GM12873 (cell line): ENCODE measurements at regions not wholly inside any gene's neighbourhood (a gene's known extent, or its start where the extent isn't known, plus 50 kb on each side); places are given as distances from the start of the nearest gene placed in this dataset.

Experiments
- TF ChIP-seq, protein P1 (sequence below): IDR thresholded peaks from 2 replicates; pipeline ENCODE4 v1.5.1; 2012; ENCODE audit warnings: low read depth, mild to moderate bottlenecking, moderate library complexity, low read length, control low read depth; ENCODE audit not compliant: insufficient read depth; ENCODE audit errors: missing control alignments

GRCh38 chr9:22863736-22864135 is 417.1 kb downstream of the DMRTA1 start:
- TF ChIP-seq, protein P1, sequence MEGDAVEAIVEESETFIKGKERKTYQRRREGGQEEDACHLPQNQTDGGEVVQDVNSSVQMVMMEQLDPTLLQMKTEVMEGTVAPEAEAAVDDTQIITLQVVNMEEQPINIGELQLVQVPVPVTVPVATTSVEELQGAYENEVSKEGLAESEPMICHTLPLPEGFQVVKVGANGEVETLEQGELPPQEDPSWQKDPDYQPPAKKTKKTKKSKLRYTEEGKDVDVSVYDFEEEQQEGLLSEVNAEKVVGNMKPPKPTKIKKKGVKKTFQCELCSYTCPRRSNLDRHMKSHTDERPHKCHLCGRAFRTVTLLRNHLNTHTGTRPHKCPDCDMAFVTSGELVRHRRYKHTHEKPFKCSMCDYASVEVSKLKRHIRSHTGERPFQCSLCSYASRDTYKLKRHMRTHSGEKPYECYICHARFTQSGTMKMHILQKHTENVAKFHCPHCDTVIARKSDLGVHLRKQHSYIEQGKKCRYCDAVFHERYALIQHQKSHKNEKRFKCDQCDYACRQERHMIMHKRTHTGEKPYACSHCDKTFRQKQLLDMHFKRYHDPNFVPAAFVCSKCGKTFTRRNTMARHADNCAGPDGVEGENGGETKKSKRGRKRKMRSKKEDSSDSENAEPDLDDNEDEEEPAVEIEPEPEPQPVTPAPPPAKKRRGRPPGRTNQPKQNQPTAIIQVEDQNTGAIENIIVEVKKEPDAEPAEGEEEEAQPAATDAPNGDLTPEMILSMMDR: no peak

- TF ChIP-seq, protein P1: no peak
These were observed 446.7 kb downstream of the DMRTA1 start for GRCh38 chr9:22893196-22893843.

GRCh38 chr9:22898591-22898990 is 452.0 kb downstream of the DMRTA1 start:
- TF ChIP-seq, protein P1: no peak

GRCh38 chr9:22911632-22912031 is 465.0 kb downstream of the DMRTA1 start:
- TF ChIP-seq, protein P1: no peak

DNA sequence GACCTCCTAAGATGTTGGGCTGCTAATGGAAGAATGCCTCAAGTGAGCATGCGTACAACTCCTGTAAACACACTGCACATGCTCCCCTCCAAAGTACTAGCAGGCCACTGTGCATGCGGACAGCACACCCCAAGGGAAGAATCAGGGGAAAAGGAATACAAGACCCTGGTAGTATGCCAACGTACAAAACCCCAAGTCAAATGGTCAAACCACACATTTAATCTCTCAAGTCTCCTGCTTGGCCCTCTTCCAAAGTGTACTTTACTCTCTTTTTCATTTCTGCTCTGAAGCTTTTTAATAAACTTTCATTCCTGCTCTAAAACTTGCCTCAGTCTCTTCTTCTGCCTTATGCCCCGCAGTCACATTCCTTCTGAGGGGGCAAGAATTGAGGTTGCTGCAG is 466.4 kb downstream of the DMRTA1 start:
- TF ChIP-seq, protein P1: no peak

DNA sequence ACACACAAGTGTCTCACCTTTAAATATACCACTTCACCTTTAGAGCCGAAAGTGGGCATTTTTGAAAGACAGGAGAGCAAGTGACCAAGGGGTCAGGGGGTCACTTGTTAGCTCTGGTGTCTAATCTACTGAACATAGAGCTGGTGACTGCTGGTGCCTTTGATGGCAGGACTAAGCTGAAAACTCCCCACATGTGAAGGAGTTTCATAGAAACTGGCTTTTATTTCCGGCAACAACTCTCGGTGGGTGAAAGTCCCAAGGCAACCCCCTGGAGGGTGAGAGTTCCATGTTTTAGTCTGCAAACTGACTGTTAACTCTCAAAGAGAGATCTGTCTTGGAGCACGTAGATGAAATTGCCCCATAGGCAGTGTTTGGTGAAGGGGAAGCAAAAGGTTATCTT is 466.9 kb downstream of the DMRTA1 start:
- TF ChIP-seq, protein P1: no peak

- TF ChIP-seq, protein P1: no peak
These were observed 469.5 kb downstream of the DMRTA1 start for GRCh38 chr9:22916148-22916547.
